Astrocyte of the cerebellum (primary cell): ENCODE measurements at regions not wholly inside any gene's neighbourhood (a gene's known extent, or its start where the extent isn't known, plus 50 kb on each side); places are given as distances from the start of the nearest gene placed in this dataset.

Source experiments
- DNase-seq: peaks from one replicate; pipeline ENCODE4 v3.0.0-alpha.2; 2011; ENCODE audit warnings: low read depth
- H3K4me3 ChIP-seq: 2 replicates; pipeline ENCODE4 v1.5.1; 2011; ENCODE audit warnings: mild to moderate bottlenecking, low read depth, low read length, moderate library complexity
- in situ Hi-C: cut with HindIII; loops from 2 replicates; pipeline ENCODE4 v1.10.0; 2017; ENCODE audit warnings: low sequenced_read_pairs
- TF ChIP-seq, protein P1 (sequence below): IDR thresholded peaks from 2 replicates; pipeline ENCODE4 v1.5.1; 2012; ENCODE audit warnings: low read length, low read depth, moderate library complexity, mild to moderate bottlenecking; ENCODE audit errors: missing control alignments

DNA sequence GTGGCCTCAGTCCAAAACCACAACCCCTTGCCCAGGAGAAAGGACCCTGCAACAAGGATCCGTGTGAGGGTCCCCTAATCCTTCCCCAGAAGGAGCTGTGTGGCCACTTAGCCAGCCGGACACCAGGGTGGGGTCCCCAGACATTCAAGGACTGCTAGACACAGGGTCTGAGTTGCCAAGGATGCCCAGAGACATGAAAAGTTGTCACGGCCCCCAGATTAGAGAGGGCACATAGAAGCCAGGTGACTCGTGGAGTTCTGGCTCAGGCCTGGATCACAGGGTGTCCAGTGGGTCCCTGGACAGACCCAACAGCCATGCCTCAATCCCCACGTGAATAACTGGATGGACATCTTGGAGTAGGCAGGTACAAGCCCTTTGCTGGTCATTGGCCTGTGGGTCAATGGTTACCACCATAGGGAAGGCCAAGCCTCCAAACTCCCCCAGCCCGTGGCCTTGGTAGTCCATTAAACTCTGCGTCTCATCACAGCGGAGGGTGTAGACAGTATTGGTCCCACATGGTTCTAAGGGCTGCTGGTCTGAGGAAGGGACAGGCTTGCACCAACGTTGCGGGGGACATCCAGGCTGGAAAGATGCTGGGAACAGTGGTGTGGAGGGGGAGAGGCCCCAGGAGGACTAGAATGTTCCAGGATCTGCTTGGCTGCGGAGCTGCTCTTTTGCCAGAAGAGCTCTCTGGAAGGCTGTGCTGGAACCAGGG, 205.9 kb upstream of the PPP2R2D start:
- in situ Hi-C loops: no loop called here
- no peak overlapping the region for H3K4me3 ChIP-seq
- TF ChIP-seq, protein P1, sequence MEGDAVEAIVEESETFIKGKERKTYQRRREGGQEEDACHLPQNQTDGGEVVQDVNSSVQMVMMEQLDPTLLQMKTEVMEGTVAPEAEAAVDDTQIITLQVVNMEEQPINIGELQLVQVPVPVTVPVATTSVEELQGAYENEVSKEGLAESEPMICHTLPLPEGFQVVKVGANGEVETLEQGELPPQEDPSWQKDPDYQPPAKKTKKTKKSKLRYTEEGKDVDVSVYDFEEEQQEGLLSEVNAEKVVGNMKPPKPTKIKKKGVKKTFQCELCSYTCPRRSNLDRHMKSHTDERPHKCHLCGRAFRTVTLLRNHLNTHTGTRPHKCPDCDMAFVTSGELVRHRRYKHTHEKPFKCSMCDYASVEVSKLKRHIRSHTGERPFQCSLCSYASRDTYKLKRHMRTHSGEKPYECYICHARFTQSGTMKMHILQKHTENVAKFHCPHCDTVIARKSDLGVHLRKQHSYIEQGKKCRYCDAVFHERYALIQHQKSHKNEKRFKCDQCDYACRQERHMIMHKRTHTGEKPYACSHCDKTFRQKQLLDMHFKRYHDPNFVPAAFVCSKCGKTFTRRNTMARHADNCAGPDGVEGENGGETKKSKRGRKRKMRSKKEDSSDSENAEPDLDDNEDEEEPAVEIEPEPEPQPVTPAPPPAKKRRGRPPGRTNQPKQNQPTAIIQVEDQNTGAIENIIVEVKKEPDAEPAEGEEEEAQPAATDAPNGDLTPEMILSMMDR: no peak
- DNase-seq: no peak

- TF ChIP-seq, protein P1: no peak
- in situ Hi-C loops: no loop called here
- no peak for DNase-seq
- no peak overlapping the region for H3K4me3 ChIP-seq
Measured at GRCh38 chr10:131695496-131696165, 205.2 kb upstream of the PPP2R2D start.

DNA sequence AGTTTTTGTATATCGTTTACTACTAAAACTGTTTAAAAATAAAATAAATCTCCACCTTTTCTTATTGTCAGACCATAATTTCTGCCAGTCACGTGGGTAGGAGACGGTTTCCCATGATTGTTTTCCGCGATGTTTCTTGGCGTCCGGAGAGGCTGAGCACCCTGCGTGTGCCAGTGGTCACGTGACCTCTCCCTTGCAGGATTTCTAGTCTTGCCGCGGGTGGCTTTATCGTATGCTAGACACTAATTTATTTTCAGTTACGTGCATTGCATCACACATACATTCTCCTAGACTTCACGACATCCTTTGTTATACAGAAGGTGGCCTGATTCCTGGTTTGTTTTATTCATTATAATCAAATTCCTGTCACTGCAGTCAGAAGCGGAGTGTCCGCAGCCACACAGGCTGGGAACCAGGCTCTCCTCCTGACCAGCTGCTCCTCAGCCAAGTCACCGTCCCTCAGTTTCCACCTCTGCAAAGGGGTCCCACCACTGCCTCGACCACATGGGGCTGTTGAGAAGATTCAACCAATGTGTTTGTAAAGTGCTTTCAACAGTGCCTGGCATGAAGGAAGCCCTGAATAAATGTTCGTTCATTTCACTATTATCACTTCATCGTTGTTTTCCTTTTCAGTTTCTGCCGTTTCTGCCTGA, 203.2 kb upstream of the PPP2R2D start:
- DNase-seq: no peak
- H3K4me3 ChIP-seq: no peak overlapping the region
- in situ Hi-C loops: no loop called here
- TF ChIP-seq, protein P1: no peak

GRCh38 chr10:131698232-131698631, 202.6 kb upstream of the PPP2R2D start:
- in situ Hi-C loops: no loop called here
- DNase-seq: no peak
- TF ChIP-seq, protein P1: no peak
- no peak overlapping the region for H3K4me3 ChIP-seq

GRCh38 chr10:131698986-131699385, 201.8 kb upstream of the PPP2R2D start:
- DNase-seq: no peak
- in situ Hi-C loops: no loop called here
- TF ChIP-seq, protein P1: no peak
- H3K4me3 ChIP-seq: no peak overlapping the region

GRCh38 chr10:131700032-131700431, 200.8 kb upstream of the PPP2R2D start:
- TF ChIP-seq, protein P1: no peak

More at GRCh38 chr10:131700032-131700431, 200.8 kb upstream of the PPP2R2D start:
- no peak overlapping the region for H3K4me3 ChIP-seq
- DNase-seq: no peak
- in situ Hi-C loops: no loop called here
